Left renal cortex interstitium (tissue), 4 donors: ENCODE measurements at regions not wholly inside any gene's neighbourhood (a gene's known extent, or its start where the extent isn't known, plus 50 kb on each side); places are given as distances from the start of the nearest gene placed in this dataset.

Source experiments
- DNase-seq, 4 donors: peaks; one replicate each; pipeline ENCODE4 v3.0.0-alpha.2; 2013; ENCODE audit warnings: low read depth in 4 of 4, low spot score in 2 of 4, missing footprints in 1 of 4

DNA sequence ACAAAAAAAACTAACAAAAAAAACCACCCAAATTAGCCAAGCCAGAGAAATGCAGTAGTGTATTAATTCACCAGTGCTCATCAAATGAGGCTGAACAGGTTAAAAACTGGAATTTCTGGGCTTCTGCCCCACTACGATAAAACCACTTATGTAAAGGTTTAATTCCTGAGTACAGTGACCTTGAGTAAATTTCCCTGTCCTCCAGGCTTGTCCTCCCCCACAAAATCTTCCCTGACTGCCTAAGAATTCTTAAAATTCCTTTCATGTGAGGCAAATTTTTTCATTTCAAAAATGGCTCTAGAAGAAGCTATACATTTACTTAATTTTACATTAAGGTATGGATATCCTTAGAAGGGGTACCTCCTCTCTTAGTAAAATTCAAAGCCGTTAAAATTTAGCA is 80.1 kb upstream of the ID4 start:
- DNase-seq, result peak in 1 of 4 donors; percentile 13

DNA sequence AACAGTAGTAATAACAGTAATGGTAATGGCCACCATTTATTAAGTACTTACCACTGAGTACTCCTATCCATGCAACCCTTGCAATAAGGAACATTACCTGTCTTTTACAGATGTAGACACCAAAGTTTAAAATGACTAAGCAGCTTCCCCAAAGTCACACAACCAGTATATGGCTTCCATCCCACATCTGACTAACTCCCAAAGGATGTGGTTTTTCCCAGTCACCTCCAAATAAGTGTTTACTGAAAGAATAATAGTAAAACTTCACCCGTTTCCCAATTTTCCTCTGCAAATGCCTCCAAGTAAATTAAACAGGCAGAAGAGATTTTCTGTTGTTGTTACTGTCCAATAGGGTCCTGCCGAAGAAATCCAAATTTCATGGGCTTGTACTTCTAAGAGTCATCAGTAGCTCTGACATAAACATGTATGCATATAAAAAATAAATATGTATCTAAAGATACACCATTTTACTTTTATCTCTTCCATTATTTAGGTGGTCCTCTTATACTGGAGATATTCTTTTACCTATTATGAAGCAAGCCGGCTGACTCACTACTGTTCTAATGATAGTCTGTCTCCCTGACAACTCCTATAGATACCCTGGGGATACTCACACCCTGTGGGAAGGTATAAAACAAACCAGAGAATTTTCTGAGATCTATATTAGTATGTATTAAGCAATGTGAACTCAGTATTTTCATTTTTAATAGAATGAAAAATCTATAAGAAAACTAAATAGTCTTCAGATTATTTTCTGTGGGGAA is 77.9 kb upstream of the ID4 start:
- DNase-seq, result no peak

DNA sequence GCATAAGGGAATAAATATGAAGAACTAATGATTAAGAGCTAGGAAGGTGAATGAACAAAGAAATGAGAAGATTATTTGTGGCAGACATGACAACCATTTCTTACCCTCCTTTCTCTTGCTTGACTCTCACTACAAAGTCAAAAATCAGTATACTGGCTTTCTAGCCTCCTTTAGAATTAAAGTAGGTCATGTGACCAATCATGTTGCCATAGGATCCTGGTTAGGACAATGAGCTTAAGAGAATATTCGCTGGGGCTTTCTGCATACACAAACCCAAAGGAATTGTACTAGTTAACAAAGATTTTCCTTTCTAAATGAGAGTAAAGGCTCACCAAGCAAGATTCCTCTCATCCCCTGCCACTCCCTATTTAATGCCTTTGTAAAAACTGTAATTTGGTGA is 76.0 kb upstream of the ID4 start:
- no peak for DNase-seq

DNA sequence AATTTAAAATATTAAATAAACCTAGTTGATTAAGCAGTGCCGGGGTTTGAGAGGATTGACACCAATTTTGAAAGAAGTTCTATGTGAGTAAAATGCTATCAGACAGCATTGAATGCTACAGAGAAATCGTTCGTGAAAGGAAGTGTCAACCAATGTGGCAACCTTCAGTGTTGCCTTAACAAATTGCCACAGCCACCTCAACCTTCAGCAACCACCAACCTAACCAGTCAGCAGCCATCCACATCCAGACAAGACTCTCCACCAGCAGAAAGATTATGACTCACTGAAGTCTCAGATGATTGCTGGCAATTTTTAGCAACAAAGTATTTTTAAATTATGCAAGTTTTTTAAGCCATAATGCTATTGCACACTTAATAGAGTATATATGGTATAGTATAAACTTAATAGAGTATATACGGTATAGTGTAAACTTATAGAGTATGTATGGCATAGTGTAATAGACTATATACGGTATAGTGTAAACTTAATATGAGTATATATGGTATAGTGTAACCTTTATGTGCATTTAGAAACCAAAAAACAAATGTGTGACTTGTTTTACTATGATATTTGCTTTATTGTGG is 65.3 kb upstream of the ID4 start:
- DNase-seq, result no peak

DNA sequence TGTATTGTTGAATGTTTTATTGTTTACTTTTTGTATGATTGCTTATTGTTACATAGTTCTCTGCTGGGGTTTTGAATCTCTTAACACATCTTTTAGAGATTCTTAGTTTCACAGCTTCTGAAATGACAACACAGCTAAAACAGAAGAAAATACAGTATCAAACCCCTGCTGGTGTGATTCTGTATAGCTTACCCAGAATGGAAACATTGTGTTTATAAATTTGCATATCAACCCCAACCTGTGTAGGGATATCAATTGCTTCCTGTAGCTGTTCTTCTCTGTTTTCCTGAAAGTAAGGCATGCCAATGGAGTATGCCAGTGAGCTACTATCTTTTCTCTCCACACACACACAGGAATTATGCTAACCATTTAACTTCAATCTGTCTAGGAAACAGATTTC is 64.3 kb upstream of the ID4 start:
- no peak for DNase-seq

DNA sequence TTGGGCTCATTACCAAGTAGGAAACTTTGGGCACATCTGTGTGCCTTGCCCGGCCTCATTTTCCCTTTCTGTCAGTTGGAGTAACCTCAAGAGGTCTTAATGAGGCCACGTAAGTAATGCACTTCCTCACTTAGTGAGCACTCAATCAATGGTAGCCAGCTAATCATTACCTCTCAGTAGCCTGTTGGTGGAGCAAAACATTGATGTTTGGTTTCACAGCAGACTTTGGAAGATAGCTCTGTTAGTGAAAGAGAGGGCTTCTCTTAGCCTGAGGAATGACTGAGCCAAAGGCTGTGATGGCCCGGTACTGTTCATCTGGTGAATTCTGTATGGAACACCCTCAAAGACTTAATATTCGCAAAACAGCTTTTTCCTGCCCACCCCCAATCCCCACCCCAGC is 55.9 kb upstream of the ID4 start:
- DNase-seq, result no peak

DNA sequence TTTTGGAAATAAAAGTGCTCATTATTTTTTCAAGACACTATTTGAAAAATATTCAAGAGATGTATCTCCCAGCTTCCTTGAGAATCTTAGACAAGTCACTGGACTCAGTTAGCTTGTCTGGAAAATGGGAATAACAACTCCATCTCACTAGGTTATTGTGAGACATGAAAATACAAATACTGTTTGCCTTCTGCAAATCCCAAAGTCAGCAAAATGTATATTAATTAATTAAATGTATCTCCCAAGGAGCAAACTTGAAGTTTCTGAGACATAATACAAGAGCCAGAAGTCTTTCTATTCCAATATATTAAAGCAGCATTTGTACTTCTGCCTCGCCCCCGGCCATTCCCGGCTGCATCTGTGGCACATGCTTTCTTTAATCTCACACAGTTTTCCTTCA is 54.6 kb upstream of the ID4 start:
- no peak for DNase-seq
